ENCODE measurements at regions not wholly inside any gene's neighbourhood (a gene's known extent, or its start where the extent isn't known, plus 50 kb on each side); places are given as distances from the start of the nearest gene placed in this dataset.

GRCh38 chr11:92767416-92767815, 202.0 kb upstream of the MTNR1B start:
- no peak for DNase-seq

GRCh38 chr11:92768121-92768840, 201.2 kb upstream of the MTNR1B start:
- DNase-seq: no peak

GRCh38 chr11:92769112-92769511, 200.3 kb upstream of the MTNR1B start:
- no peak for DNase-seq

- no peak for DNase-seq
These were observed 199.0 kb upstream of the MTNR1B start for GRCh38 chr11:92770419-92770818.

- DNase-seq: no peak
These were observed 198.5 kb upstream of the MTNR1B start for GRCh38 chr11:92770981-92771380.

- DNase-seq: no peak
These were observed 197.8 kb upstream of the MTNR1B start for GRCh38 chr11:92771701-92772100.

- no peak for DNase-seq
These were observed 194.3 kb upstream of the MTNR1B start for GRCh38 chr11:92775003-92775676.

GRCh38 chr11:92776676-92777075, 192.8 kb upstream of the MTNR1B start:
- DNase-seq: no peak

GRCh38 chr11:92779746-92780145, 189.7 kb upstream of the MTNR1B start:
- no peak for DNase-seq

GRCh38 chr11:92781151-92781550, 188.3 kb upstream of the MTNR1B start:
- DNase-seq: no peak

- no peak for DNase-seq
These were observed 186.6 kb upstream of the MTNR1B start for GRCh38 chr11:92782806-92783205.

- no peak for DNase-seq
These were observed 185.1 kb upstream of the MTNR1B start for GRCh38 chr11:92784331-92784730.

GRCh38 chr11:92787638-92788037, 181.8 kb upstream of the MTNR1B start:
- DNase-seq: no peak

GRCh38 chr11:92789761-92790160, 179.7 kb upstream of the MTNR1B start:
- DNase-seq: no peak

- DNase-seq: no peak
These were observed 179.1 kb upstream of the MTNR1B start for GRCh38 chr11:92790366-92790765.

- DNase-seq: no peak
These were observed 178.4 kb upstream of the MTNR1B start for GRCh38 chr11:92790926-92791616.

- no peak for DNase-seq
These were observed 177.6 kb upstream of the MTNR1B start for GRCh38 chr11:92791886-92792285.

GRCh38 chr11:92793189-92793588, 176.3 kb upstream of the MTNR1B start:
- no peak for DNase-seq

GRCh38 chr11:92794783-92795182, 174.7 kb upstream of the MTNR1B start:
- DNase-seq: no peak

GRCh38 chr11:92796744-92797143, 172.7 kb upstream of the MTNR1B start:
- DNase-seq: no peak

- no peak for DNase-seq
These were observed 171.6 kb upstream of the MTNR1B start for GRCh38 chr11:92797874-92798273.

GRCh38 chr11:92801685-92802084, 167.8 kb upstream of the MTNR1B start:
- DNase-seq: no peak

- DNase-seq: no peak
These were observed 166.8 kb upstream of the MTNR1B start for GRCh38 chr11:92802644-92803043.

GRCh38 chr11:92803391-92803790, 166.1 kb upstream of the MTNR1B start:
- DNase-seq: no peak
